Prostate gland (tissue), 2 donors: ENCODE measurements at regions not wholly inside any gene's neighbourhood (a gene's known extent, or its start where the extent isn't known, plus 50 kb on each side); places are given as distances from the start of the nearest gene placed in this dataset.
"Not testable (repeated sequence)": the region's sequence is repeated elsewhere in the genome, so short reads cannot be mapped to it uniquely, and the experiment has no call there.

Experiments
- DNase-seq: peaks from one replicate; pipeline ENCODE4 v3.0.0-alpha.2; 2019; ENCODE audit warnings: low spot score
- H3K27ac ChIP-seq, 2 donors: fragments of 200-600 bp; sonication (generic); 2 replicates each; pipeline ENCODE4 v1.5.1; 2017 to 2019
- H3K27me3 ChIP-seq: fragments of 200-600 bp; sonication (generic); replicated peaks from 2 replicates; pipeline ENCODE4 v1.5.1; 2019; ENCODE audit not compliant: insufficient read depth
- H3K36me3 ChIP-seq, 2 donors: fragments of 200-600 bp; sonication (generic); 1 replicate in 1 of 2; 2 replicates in 1 of 2; pipeline versions ENCODE4 v1.5.1 to v1.8.1; 2017 to 2019
- H3K4me1 ChIP-seq: fragments of 200-600 bp; sonication (generic); replicated peaks from 2 replicates; pipeline ENCODE4 v1.5.1; 2019
- H3K4me3 ChIP-seq, 2 donors: fragments of 200-600 bp; sonication (generic); 2 replicates each; pipeline ENCODE4 v1.5.1; 2017 to 2019
- H3K9me3 ChIP-seq: fragments of 200-600 bp; sonication (generic); 2 replicates; pipeline ENCODE4 v1.5.1; 2017
- POLR2A ChIP-seq: fragments of 450-650 bp; IDR thresholded peaks from one replicate; pipeline ENCODE4 v1.6.1; 2016; ENCODE audit warnings: antibody characterized with exemption, mild to moderate bottlenecking
- POLR2AphosphoS5 ChIP-seq: sonication (generic); formaldehyde crosslinking; IDR thresholded peaks from one replicate; pipeline ENCODE4 v1.6.1; 2017; ENCODE audit warnings: antibody characterized with exemption
- WGBS: methylation state at CpG from one replicate; pipeline ENCODE4 v1.1.5; 2018; 5-methylcytosine and 5-hydroxymethylcytosine counted together
- intact Hi-C: fragments of 100-400 bp; cut with DNase I; formaldehyde crosslinking; loops from one replicate; pipeline ENCODE4 v1.14.2; 2022
- TF ChIP-seq, protein P1 (sequence below), 4 experiments: fragments of 200-600 bp in 2 of 4; fragments of 450-650 bp in 2 of 4; sonication (generic) in 2 of 4; IDR thresholded peaks; 1 replicate in 3 of 4; 2 replicates in 1 of 4; pipeline ENCODE4 v1.5.1; 2016 to 2019; ENCODE audit warnings: antibody characterized with exemption in 4 of 4, mild to moderate bottlenecking in 2 of 4, moderate library complexity in 2 of 4

DNA sequence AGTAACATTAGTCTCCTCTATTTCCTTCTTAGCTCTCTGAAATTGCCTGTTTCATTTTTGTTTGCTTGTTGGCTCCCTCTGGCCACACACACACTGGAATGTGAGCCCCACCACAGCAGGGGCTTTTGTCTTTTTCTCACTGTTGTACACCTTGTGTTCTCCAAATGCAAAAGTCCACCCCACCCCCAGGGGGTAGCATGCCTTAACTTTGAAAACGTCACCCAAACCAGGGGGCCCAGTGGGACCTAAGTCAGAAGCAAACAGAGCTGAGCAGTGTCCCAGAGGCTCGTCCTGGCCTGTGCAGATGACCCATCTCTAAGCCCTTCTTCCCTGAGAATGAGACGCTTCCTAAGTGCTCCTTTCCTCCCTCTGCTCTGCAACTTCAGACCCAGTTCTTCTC, 614.1 kb downstream of the UQCRFS1 start:
- no peaks in the 10 kb centered on the region for H3K9me3 ChIP-seq
- intact Hi-C loops: no loop called here
- no peak overlapping the region for H3K27ac ChIP-seq
- 50% methylated on average over 3 of the region's 3 CpGs for WGBS
- DNase-seq: no peak
- TF ChIP-seq, protein P1, sequence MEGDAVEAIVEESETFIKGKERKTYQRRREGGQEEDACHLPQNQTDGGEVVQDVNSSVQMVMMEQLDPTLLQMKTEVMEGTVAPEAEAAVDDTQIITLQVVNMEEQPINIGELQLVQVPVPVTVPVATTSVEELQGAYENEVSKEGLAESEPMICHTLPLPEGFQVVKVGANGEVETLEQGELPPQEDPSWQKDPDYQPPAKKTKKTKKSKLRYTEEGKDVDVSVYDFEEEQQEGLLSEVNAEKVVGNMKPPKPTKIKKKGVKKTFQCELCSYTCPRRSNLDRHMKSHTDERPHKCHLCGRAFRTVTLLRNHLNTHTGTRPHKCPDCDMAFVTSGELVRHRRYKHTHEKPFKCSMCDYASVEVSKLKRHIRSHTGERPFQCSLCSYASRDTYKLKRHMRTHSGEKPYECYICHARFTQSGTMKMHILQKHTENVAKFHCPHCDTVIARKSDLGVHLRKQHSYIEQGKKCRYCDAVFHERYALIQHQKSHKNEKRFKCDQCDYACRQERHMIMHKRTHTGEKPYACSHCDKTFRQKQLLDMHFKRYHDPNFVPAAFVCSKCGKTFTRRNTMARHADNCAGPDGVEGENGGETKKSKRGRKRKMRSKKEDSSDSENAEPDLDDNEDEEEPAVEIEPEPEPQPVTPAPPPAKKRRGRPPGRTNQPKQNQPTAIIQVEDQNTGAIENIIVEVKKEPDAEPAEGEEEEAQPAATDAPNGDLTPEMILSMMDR (IDR thresholded peaks at IDR 0.05): no peak
- TF ChIP-seq POLR2AphosphoS5 (no peak), POLR2A (no peak)
- H3K4me1 ChIP-seq: no peaks in the 10 kb centered on the region
- H3K27me3 ChIP-seq: no peaks in the 10 kb centered on the region
- no peak overlapping the region for H3K4me3 ChIP-seq
- no peaks in the 10 kb centered on the region for H3K36me3 ChIP-seq

- H3K36me3 ChIP-seq: no peaks in the 10 kb centered on the region
- DNase-seq: no peak
- intact Hi-C loops: no loop called here
- TF ChIP-seq, protein P1 (IDR thresholded peaks at IDR 0.05): no peak
- no peak for TF ChIP-seq POLR2AphosphoS5
- H3K27me3 ChIP-seq: no peaks in the 10 kb centered on the region
- H3K27ac ChIP-seq: no peak overlapping the region
- no peaks in the 10 kb centered on the region for H3K4me1 ChIP-seq
- H3K9me3 ChIP-seq: no peaks in the 10 kb centered on the region
- no peak overlapping the region for H3K4me3 ChIP-seq
- 38% methylated on average over 12 of the region's 12 CpGs for WGBS
Observed at GRCh38 chr19:28596561-28597071, 616.3 kb downstream of the UQCRFS1 start.

- Histone ChIP-seq H3K27me3 (no peaks in the 10 kb centered on the region), H3K9me3 (no peaks in the 10 kb centered on the region), H3K4me1 (no peaks in the 10 kb centered on the region), H3K27ac (no peak overlapping the region), H3K36me3 (no peaks in the 10 kb centered on the region), H3K4me3 (no peak overlapping the region)
- no peak for TF ChIP-seq POLR2AphosphoS5
- TF ChIP-seq POLR2A: no peak
- TF ChIP-seq, protein P1 (IDR thresholded peaks at IDR 0.05): no peak
- 77% methylated on average over 4 of the region's 4 CpGs for WGBS
- intact Hi-C loops: no loop called here
- no peak for DNase-seq
Observed at GRCh38 chr19:28595722-28596480, 617.0 kb downstream of the UQCRFS1 start.

DNA sequence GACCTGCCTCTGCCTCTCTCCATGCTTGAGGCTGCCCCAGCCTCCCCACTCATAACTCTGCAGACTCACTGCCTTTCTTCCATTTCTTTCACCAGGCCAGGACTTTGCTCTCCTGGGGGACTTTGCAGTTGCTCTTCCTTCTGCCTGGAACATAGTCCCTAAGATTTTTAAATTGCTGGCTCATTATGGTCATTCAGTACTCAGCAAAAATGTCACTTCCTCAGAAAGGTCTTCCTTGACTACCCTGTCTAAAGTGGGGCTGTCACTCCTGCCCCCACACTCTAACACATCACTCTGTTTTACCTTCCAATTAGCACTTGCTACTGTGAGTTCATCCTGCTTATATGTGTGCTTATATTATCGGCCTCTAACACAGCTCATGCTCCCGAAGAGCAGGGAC, 618.2 kb downstream of the UQCRFS1 start:
- Histone ChIP-seq H3K27me3 (no peaks in the 10 kb centered on the region), H3K4me3 (no peak overlapping the region), H3K36me3 (no peaks in the 10 kb centered on the region), H3K9me3 (no peaks in the 10 kb centered on the region), H3K27ac (no peak overlapping the region), H3K4me1 (no peaks in the 10 kb centered on the region)
- 90% methylated on average over 2 of the region's 2 CpGs for WGBS
- intact Hi-C loops: no loop called here
- DNase-seq: no peak
- TF ChIP-seq POLR2A: no peak
- no peak for TF ChIP-seq POLR2AphosphoS5
- TF ChIP-seq, protein P1 (IDR thresholded peaks at IDR 0.05): no peak

DNA sequence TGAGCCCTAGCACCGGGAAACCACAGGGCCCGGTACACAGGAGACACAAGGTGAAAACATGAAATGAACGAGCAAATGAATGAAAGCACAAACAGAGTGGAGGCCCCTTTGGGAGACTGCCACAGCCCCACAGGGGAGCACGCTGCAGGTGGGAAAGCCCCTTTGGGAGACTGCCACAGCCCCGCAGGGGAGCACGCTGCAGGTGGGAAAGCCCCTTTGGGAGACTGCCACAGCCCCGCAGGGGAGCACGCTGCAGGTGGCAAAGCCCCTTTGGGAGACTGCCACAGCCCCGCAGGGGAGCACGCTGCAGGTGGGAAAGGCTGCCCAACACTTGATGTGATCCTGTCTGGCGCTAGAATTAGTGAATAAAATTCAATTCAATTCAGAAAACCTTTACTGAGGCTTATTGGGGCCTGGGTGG, 623.0 kb downstream of the UQCRFS1 start:
- intact Hi-C loops, H3K27ac ChIP-seq, H3K27me3 ChIP-seq, H3K9me3 ChIP-seq, DNase-seq, H3K4me3 ChIP-seq, H3K36me3 ChIP-seq, H3K4me1 ChIP-seq: not testable (repeated sequence)
- WGBS: 47% methylated on average over 11 of the region's 11 CpGs
